ENCODE measurements at regions not wholly inside any gene's neighbourhood (a gene's known extent, or its start where the extent isn't known, plus 50 kb on each side); places are given as distances from the start of the nearest gene placed in this dataset.

- DNase-seq: peak in 1 of 5 donors; percentile 14
- FAIRE-seq: no peak
- no peak for TF ChIP-seq CTCF (IDR thresholded peaks at IDR 0.05; ENCODE audit: borderline replicate concordance, extremely low read depth, insufficient read depth)
- Histone ChIP-seq H3K9ac (ENCODE audit: low read length in 3 of 3) (no peak overlapping the region), H3K4me3 (ENCODE audit: low read length in 3 of 3) (no peak overlapping the region), H3K27me3 (ENCODE audit: control insufficient read depth, insufficient read depth, low read length) (no peaks in the 10 kb centered on the region), H3K4me1 (ENCODE audit: control insufficient read depth in 2 of 3, insufficient read depth in 2 of 3, low read depth in 1 of 3, low read length in 3 of 3) (no peaks in the 10 kb centered on the region), H3K27ac (ENCODE audit: low read depth in 2 of 2, low read length in 2 of 2) (no peak overlapping the region), H3K36me3 (ENCODE audit: control insufficient read depth in 2 of 3, insufficient read depth in 3 of 3, low read length in 3 of 3) (no peaks in the 10 kb centered on the region), H3K9me3 (ENCODE audit: control insufficient read depth in 2 of 3, insufficient read depth in 1 of 3, low read length in 3 of 3) (no peaks in the 10 kb centered on the region)
- intact Hi-C loops (cut with DNase I): no loop called here
Observed at GRCh38 chr18:70998490-70998889, 709.6 kb downstream of the SOCS6 start.

GRCh38 chr18:70994116-70994515, 705.3 kb downstream of the SOCS6 start:
- DNase-seq: no peak
- Histone ChIP-seq H3K9ac (ENCODE audit: low read length in 3 of 3) (no peak overlapping the region), H3K36me3 (ENCODE audit: control insufficient read depth in 2 of 3, insufficient read depth in 3 of 3, low read length in 3 of 3) (no peaks in the 10 kb centered on the region), H3K27ac (ENCODE audit: low read depth in 2 of 2, low read length in 2 of 2) (no peak overlapping the region), H3K4me3 (ENCODE audit: low read length in 3 of 3) (no peak overlapping the region), H3K9me3 (ENCODE audit: control insufficient read depth in 2 of 3, insufficient read depth in 1 of 3, low read length in 3 of 3) (no peaks in the 10 kb centered on the region), H3K4me1 (ENCODE audit: control insufficient read depth in 2 of 3, insufficient read depth in 2 of 3, low read depth in 1 of 3, low read length in 3 of 3) (no peaks in the 10 kb centered on the region), H3K27me3 (ENCODE audit: control insufficient read depth, insufficient read depth, low read length) (no peaks in the 10 kb centered on the region)
- no peak for FAIRE-seq
- intact Hi-C loops (cut with DNase I): no loop called here
- TF ChIP-seq CTCF (IDR thresholded peaks at IDR 0.05; ENCODE audit: borderline replicate concordance, extremely low read depth, insufficient read depth): no peak

GRCh38 chr18:70991577-70991976, 702.7 kb downstream of the SOCS6 start:
- no peaks in the 10 kb centered on the region for H3K27me3 ChIP-seq (ENCODE audit: control insufficient read depth, insufficient read depth, low read length)
- DNase-seq (no peak), FAIRE-seq (no peak)
- peaks cover 0 to 4% (median 0%) of the 10 kb centered on the region in 3 donors for H3K9me3 ChIP-seq (ENCODE audit: control insufficient read depth in 2 of 3, insufficient read depth in 1 of 3, low read length in 3 of 3)
- H3K9ac ChIP-seq (ENCODE audit: low read length in 3 of 3): no peak overlapping the region
- intact Hi-C loops (cut with DNase I): no loop called here
- no peaks in the 10 kb centered on the region for H3K4me1 ChIP-seq (ENCODE audit: control insufficient read depth in 2 of 3, insufficient read depth in 2 of 3, low read depth in 1 of 3, low read length in 3 of 3)
- H3K36me3 ChIP-seq (ENCODE audit: control insufficient read depth in 2 of 3, insufficient read depth in 3 of 3, low read length in 3 of 3): no peaks in the 10 kb centered on the region
- no peak for TF ChIP-seq CTCF (IDR thresholded peaks at IDR 0.05; ENCODE audit: borderline replicate concordance, extremely low read depth, insufficient read depth)
- no peak overlapping the region for H3K4me3 ChIP-seq (ENCODE audit: low read length in 3 of 3)
- no peak overlapping the region for H3K27ac ChIP-seq (ENCODE audit: low read depth in 2 of 2, low read length in 2 of 2)

- intact Hi-C loops (cut with DNase I): no loop called here
- Histone ChIP-seq H3K36me3 (ENCODE audit: control insufficient read depth in 2 of 3, insufficient read depth in 3 of 3, low read length in 3 of 3) (no peaks in the 10 kb centered on the region), H3K4me3 (ENCODE audit: low read length in 3 of 3) (no peak overlapping the region), H3K9me3 (ENCODE audit: control insufficient read depth in 2 of 3, insufficient read depth in 1 of 3, low read length in 3 of 3) (peaks cover 0 to 4% (median 0%) of the 10 kb centered on the region in 3 donors), H3K4me1 (ENCODE audit: control insufficient read depth in 2 of 3, insufficient read depth in 2 of 3, low read depth in 1 of 3, low read length in 3 of 3) (no peaks in the 10 kb centered on the region), H3K27me3 (ENCODE audit: control insufficient read depth, insufficient read depth, low read length) (no peaks in the 10 kb centered on the region), H3K27ac (ENCODE audit: low read depth in 2 of 2, low read length in 2 of 2) (no peak overlapping the region), H3K9ac (ENCODE audit: low read length in 3 of 3) (no peak overlapping the region)
- DNase-seq: no peak
- no peak for TF ChIP-seq CTCF (IDR thresholded peaks at IDR 0.05; ENCODE audit: borderline replicate concordance, extremely low read depth, insufficient read depth)
- FAIRE-seq: no peak
Observed at GRCh38 chr18:70985948-70986347, 697.1 kb downstream of the SOCS6 start.
